ENCODE measurements at regions not wholly inside any gene's neighbourhood (a gene's known extent, or its start where the extent isn't known, plus 50 kb on each side); places are given as distances from the start of the nearest gene placed in this dataset.

DNA sequence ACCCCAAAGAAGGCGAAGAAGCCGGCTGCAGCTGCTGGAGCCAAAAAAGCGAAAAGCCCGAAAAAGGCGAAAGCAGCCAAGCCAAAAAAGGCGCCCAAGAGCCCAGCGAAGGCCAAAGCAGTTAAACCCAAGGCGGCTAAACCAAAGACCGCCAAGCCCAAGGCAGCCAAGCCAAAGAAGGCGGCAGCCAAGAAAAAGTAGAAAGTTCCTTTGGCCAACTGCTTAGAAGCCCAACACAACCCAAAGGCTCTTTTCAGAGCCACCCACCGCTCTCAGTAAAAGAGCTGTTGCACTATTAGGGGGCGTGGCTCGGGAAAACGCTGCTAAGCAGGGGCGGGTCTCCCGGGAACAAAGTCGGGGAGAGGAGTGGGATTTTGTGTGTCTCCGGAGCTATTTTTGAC, 69.6 kb downstream of the HFE start:
- TF ChIP-seq, protein P1, sequence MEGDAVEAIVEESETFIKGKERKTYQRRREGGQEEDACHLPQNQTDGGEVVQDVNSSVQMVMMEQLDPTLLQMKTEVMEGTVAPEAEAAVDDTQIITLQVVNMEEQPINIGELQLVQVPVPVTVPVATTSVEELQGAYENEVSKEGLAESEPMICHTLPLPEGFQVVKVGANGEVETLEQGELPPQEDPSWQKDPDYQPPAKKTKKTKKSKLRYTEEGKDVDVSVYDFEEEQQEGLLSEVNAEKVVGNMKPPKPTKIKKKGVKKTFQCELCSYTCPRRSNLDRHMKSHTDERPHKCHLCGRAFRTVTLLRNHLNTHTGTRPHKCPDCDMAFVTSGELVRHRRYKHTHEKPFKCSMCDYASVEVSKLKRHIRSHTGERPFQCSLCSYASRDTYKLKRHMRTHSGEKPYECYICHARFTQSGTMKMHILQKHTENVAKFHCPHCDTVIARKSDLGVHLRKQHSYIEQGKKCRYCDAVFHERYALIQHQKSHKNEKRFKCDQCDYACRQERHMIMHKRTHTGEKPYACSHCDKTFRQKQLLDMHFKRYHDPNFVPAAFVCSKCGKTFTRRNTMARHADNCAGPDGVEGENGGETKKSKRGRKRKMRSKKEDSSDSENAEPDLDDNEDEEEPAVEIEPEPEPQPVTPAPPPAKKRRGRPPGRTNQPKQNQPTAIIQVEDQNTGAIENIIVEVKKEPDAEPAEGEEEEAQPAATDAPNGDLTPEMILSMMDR (IDR thresholded peaks at IDR 0.05; ENCODE audit: poor library complexity, severe bottlenecking) = no peak
- TF ChIP-seq EZH2 (IDR thresholded peaks at IDR 0.05; ENCODE audit: borderline replicate concordance, insufficient read depth, low read length, poor library complexity, severe bottlenecking) (no peak), POLR2AphosphoS5 (IDR thresholded peaks at IDR 0.05) (no peak)
